ENCODE measurements at regions not wholly inside any gene's neighbourhood (a gene's known extent, or its start where the extent isn't known, plus 50 kb on each side); places are given as distances from the start of the nearest gene placed in this dataset.
A peak's percentile ranks its signal among the peaks of the same experiment; 100 is the strongest.

- DNase-seq = peak; percentile 67
- Histone ChIP-seq H3K9me3 (peaks cover 0 to 27% (median 6%) of the 10 kb centered on the region in 8 donors), H3K4me3 (no peak overlapping the region), H3K27ac (no peak overlapping the region), H3K4me1 (no peaks in the 10 kb centered on the region), H3K36me3 (no peaks in the 10 kb centered on the region), H3K27me3 (replicated peaks in 1 of 7) (no peaks in the 10 kb centered on the region)
- WGBS, 5 donors = 71 to 93% (median 90%) methylated on average over 3 to 20 of the region's 20 CpGs
- intact Hi-C loops (cut with DNase I; ENCODE audit: low total_unique reads) = no loop called here
- TF ChIP-seq POLR2A (IDR thresholded peaks at IDR 0.05) = no peak
- no peak for TF ChIP-seq CTCF (IDR thresholded peaks at IDR 0.05 in 8 of 11, conservative IDR thresholded peaks at IDR 0.05 in 3 of 11)
Measured at GRCh38 chr5:13244151-13244550, 700.3 kb downstream of the DNAH5 start.

DNA sequence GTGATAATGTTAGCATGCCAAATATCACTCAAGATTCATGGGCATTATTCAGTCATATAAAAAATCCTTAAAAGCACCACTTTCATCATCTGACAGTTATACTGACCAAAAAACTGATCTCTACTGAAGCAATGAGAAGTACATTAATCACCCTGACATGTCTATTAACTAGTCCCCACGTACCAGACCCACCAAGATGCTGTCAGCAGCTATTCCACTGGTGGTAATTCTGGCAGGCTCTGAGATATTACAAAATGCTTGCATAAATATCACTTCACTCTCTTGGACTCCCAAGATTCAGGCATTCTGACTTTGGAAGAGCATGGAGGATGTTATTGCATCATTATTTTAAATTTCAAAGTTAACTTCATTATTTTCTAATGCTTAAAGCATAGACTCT is 717.0 kb downstream of the DNAH5 start:
- Histone ChIP-seq H3K36me3 (no peaks in the 10 kb centered on the region), H3K4me1 (no peaks in the 10 kb centered on the region), H3K27ac (no peak overlapping the region), H3K4me3 (no peak overlapping the region), H3K9me3 (peaks cover 0 to 23% (median 5%) of the 10 kb centered on the region in 8 donors), H3K27me3 (replicated peaks in 1 of 7) (no peaks in the 10 kb centered on the region)
- DNase-seq = no peak
- TF ChIP-seq POLR2AphosphoS5 (IDR thresholded peaks at IDR 0.05) = no peak
- no peak for TF ChIP-seq POLR2A (IDR thresholded peaks at IDR 0.05)
- TF ChIP-seq CTCF (IDR thresholded peaks at IDR 0.05 in 8 of 11, conservative IDR thresholded peaks at IDR 0.05 in 3 of 11) = no peak
- 0 to 16% (median 12%) methylated on average over 1 of the region's 1 CpG for WGBS, 5 donors
- intact Hi-C loops (cut with DNase I; ENCODE audit: low total_unique reads) = no loop called here

GRCh38 chr5:13218518-13218917 is 726.0 kb downstream of the DNAH5 start:
- intact Hi-C loops (cut with DNase I; ENCODE audit: low total_unique reads) = no loop called here
- DNase-seq = no peak
- H3K27me3 ChIP-seq (replicated peaks in 1 of 7) = no peaks in the 10 kb centered on the region
- no peak overlapping the region for H3K4me3 ChIP-seq
- H3K9me3 ChIP-seq = peaks cover 0 to 18% (median 2%) of the 10 kb centered on the region in 8 donors
- H3K27ac ChIP-seq = no peak overlapping the region
- 78 to 88% (median 83%) methylated on average over 2 of the region's 2 CpGs for WGBS, 5 donors
- TF ChIP-seq POLR2A (IDR thresholded peaks at IDR 0.05) (no peak), CTCF (IDR thresholded peaks at IDR 0.05 in 8 of 11, conservative IDR thresholded peaks at IDR 0.05 in 3 of 11) (no peak), POLR2AphosphoS5 (IDR thresholded peaks at IDR 0.05) (no peak)
- no peaks in the 10 kb centered on the region for H3K4me1 ChIP-seq
- H3K36me3 ChIP-seq = no peaks in the 10 kb centered on the region

- Histone ChIP-seq H3K4me1 (no peaks in the 10 kb centered on the region), H3K4me3 (no peak overlapping the region), H3K9me3 (peaks cover 0 to 9% (median 2%) of the 10 kb centered on the region in 8 donors), H3K27ac (no peak overlapping the region), H3K27me3 (replicated peaks in 1 of 7) (no peaks in the 10 kb centered on the region), H3K36me3 (no peaks in the 10 kb centered on the region)
- WGBS, 5 donors = 75 to 88% (median 84%) methylated on average over 2 of the region's 2 CpGs
- intact Hi-C loops (cut with DNase I; ENCODE audit: low total_unique reads) = no loop called here
- DNase-seq = no peak
- TF ChIP-seq POLR2A (IDR thresholded peaks at IDR 0.05) (no peak), POLR2AphosphoS5 (IDR thresholded peaks at IDR 0.05) (no peak), CTCF (IDR thresholded peaks at IDR 0.05 in 8 of 11, conservative IDR thresholded peaks at IDR 0.05 in 3 of 11) (no peak)
Measured at GRCh38 chr5:13217636-13218035, 726.9 kb downstream of the DNAH5 start.
